ENCODE measurements at regions not wholly inside any gene's neighbourhood (a gene's known extent, or its start where the extent isn't known, plus 50 kb on each side); places are given as distances from the start of the nearest gene placed in this dataset.

DNA sequence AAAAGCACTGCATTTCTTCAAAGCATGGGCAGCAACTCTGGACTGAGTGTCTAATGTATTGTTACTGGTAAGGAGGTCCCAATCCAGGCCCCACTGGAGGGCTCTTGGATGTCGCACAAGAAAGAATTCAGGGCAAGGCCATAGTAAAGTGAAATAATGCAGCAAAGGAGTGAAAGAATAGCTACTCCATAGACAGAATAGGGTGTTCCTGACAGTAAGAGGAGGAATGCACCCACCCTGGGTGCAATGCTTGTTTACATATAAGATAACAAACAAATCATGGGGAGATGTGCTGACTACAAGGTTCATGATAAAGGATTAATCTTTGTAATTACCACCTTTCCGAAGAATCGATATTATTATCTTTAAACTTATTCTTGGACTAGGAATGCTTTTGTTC, 58.8 kb upstream of the ABCC4 start:
- Histone ChIP-seq H3K4me1 (ENCODE audit: control insufficient read depth, extremely low read depth, insufficient read depth, low read length) (no peaks in the 10 kb centered on the region), H4K20me1 (ENCODE audit: control insufficient read depth, extremely low read depth, insufficient read depth, low read length) (no peaks in the 10 kb centered on the region), H3K79me2 (ENCODE audit: control insufficient read depth, insufficient read depth, low read length) (no peaks in the 10 kb centered on the region), H3K9me3 (ENCODE audit: control insufficient read depth, insufficient read depth, low read depth, low read length) (no peaks in the 10 kb centered on the region), H3K27me3 (ENCODE audit: control insufficient read depth, insufficient read depth, low read length) (no peaks in the 10 kb centered on the region), H3K4me3 (replicated peaks in 1 of 4; ENCODE audit: control extremely low read depth in 1 of 4, insufficient read depth in 1 of 4, low read depth in 3 of 4, low read length in 4 of 4) (no peak overlapping the region), H3K27ac (ENCODE audit: insufficient read depth, low read length) (no peak overlapping the region), H3K36me3 (ENCODE audit: control insufficient read depth, insufficient read depth, low read length) (no peaks in the 10 kb centered on the region), H3K4me2 (ENCODE audit: extremely low read depth, insufficient read depth, low read length) (no peak overlapping the region), H2AFZ (ENCODE audit: low read length) (no peak overlapping the region), H3K9ac (ENCODE audit: insufficient read depth, low read length) (no peak overlapping the region)
- no peak for DNase-seq (ENCODE audit: low read depth in 2 of 2)
- TF ChIP-seq EZH2 (IDR thresholded peaks at IDR 0.05; ENCODE audit: low read length, missing control alignments): no peak
- TF ChIP-seq, protein P1, sequence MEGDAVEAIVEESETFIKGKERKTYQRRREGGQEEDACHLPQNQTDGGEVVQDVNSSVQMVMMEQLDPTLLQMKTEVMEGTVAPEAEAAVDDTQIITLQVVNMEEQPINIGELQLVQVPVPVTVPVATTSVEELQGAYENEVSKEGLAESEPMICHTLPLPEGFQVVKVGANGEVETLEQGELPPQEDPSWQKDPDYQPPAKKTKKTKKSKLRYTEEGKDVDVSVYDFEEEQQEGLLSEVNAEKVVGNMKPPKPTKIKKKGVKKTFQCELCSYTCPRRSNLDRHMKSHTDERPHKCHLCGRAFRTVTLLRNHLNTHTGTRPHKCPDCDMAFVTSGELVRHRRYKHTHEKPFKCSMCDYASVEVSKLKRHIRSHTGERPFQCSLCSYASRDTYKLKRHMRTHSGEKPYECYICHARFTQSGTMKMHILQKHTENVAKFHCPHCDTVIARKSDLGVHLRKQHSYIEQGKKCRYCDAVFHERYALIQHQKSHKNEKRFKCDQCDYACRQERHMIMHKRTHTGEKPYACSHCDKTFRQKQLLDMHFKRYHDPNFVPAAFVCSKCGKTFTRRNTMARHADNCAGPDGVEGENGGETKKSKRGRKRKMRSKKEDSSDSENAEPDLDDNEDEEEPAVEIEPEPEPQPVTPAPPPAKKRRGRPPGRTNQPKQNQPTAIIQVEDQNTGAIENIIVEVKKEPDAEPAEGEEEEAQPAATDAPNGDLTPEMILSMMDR (conservative IDR thresholded peaks at IDR 0.05 in 1 of 2, IDR thresholded peaks at IDR 0.05 in 1 of 2; ENCODE audit: low read depth in 1 of 2, low read length in 2 of 2): no peak

DNA sequence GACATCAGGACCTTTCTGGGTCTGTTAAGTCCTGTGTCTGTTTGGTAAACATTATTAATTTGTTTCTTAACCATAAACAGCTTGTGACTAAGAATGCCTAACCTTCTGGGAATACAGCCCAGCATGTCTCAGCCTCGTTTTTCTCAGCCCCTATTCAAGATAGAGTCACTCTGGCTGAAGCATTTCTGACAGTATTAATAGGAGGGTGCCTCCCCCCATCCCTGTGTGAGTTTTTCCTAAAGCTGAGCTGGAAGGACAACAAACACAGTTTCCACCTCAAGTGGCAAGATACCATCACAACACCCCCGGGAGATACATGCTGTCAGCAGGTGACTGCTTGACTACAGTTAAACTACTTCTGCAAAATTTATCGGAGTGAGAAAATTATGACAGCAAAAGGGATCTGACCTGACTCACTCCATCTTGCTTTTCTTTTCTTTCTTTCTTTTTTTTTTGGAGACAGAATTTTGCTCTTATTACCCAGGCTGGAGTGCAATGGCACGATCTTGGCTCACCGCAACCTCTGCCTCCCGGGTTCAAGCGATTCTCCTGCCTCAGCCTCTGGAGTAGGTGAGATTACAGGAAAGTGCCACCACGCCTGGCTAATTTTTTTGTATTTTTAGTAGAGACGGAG, 59.3 kb upstream of the ABCC4 start:
- DNase-seq (ENCODE audit: low read depth in 2 of 2): peak; percentile 11 to 29
- Histone ChIP-seq H3K27ac (ENCODE audit: insufficient read depth, low read length) (no peak overlapping the region), H3K9ac (ENCODE audit: insufficient read depth, low read length) (no peak overlapping the region), H3K9me3 (ENCODE audit: control insufficient read depth, insufficient read depth, low read depth, low read length) (no peaks in the 10 kb centered on the region), H3K27me3 (ENCODE audit: control insufficient read depth, insufficient read depth, low read length) (no peaks in the 10 kb centered on the region), H4K20me1 (ENCODE audit: control insufficient read depth, extremely low read depth, insufficient read depth, low read length) (no peaks in the 10 kb centered on the region), H3K4me3 (replicated peaks in 1 of 4; ENCODE audit: control extremely low read depth in 1 of 4, insufficient read depth in 1 of 4, low read depth in 3 of 4, low read length in 4 of 4) (no peak overlapping the region), H3K4me1 (ENCODE audit: control insufficient read depth, extremely low read depth, insufficient read depth, low read length) (no peaks in the 10 kb centered on the region), H2AFZ (ENCODE audit: low read length) (no peak overlapping the region), H3K36me3 (ENCODE audit: control insufficient read depth, insufficient read depth, low read length) (no peaks in the 10 kb centered on the region), H3K4me2 (ENCODE audit: extremely low read depth, insufficient read depth, low read length) (no peak overlapping the region), H3K79me2 (ENCODE audit: control insufficient read depth, insufficient read depth, low read length) (no peaks in the 10 kb centered on the region)
- TF ChIP-seq, protein P1 (conservative IDR thresholded peaks at IDR 0.05 in 1 of 2, IDR thresholded peaks at IDR 0.05 in 1 of 2; ENCODE audit: low read depth in 1 of 2, low read length in 2 of 2): no peak
- TF ChIP-seq EZH2 (IDR thresholded peaks at IDR 0.05; ENCODE audit: low read length, missing control alignments): no peak

DNA sequence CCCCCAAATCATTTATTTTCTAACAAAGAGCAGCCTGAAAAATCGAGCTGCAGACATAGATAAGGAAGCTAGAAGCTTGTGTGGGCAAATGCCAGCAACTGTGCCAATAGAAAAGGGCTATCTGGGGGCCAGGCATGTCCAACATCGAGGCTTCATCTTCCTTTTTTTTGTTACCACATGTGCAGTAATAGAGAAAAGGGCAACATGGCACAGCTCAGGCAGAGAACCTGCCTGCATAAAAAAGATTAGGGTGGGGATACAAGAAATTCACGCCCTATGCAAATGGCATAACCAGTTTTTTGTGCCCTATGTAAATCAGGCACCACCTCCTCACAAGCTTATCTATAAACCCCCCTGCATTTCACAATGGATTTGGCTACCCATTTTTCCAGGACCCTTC, 60.4 kb upstream of the ABCC4 start:
- Histone ChIP-seq H3K27ac (ENCODE audit: insufficient read depth, low read length) (no peak overlapping the region), H3K4me3 (replicated peaks in 1 of 4; ENCODE audit: control extremely low read depth in 1 of 4, insufficient read depth in 1 of 4, low read depth in 3 of 4, low read length in 4 of 4) (no peak overlapping the region), H3K27me3 (ENCODE audit: control insufficient read depth, insufficient read depth, low read length) (no peaks in the 10 kb centered on the region), H3K4me1 (ENCODE audit: control insufficient read depth, extremely low read depth, insufficient read depth, low read length) (no peaks in the 10 kb centered on the region), H3K9ac (ENCODE audit: insufficient read depth, low read length) (no peak overlapping the region), H3K4me2 (ENCODE audit: extremely low read depth, insufficient read depth, low read length) (no peak overlapping the region), H3K79me2 (ENCODE audit: control insufficient read depth, insufficient read depth, low read length) (no peaks in the 10 kb centered on the region), H2AFZ (ENCODE audit: low read length) (no peak overlapping the region), H3K36me3 (ENCODE audit: control insufficient read depth, insufficient read depth, low read length) (no peaks in the 10 kb centered on the region), H4K20me1 (ENCODE audit: control insufficient read depth, extremely low read depth, insufficient read depth, low read length) (no peaks in the 10 kb centered on the region), H3K9me3 (ENCODE audit: control insufficient read depth, insufficient read depth, low read depth, low read length) (no peaks in the 10 kb centered on the region)
- TF ChIP-seq, protein P1 (conservative IDR thresholded peaks at IDR 0.05 in 1 of 2, IDR thresholded peaks at IDR 0.05 in 1 of 2; ENCODE audit: low read depth in 1 of 2, low read length in 2 of 2): no peak
- no peak for TF ChIP-seq EZH2 (IDR thresholded peaks at IDR 0.05; ENCODE audit: low read length, missing control alignments)
- DNase-seq (ENCODE audit: low read depth in 2 of 2): no peak
